T follicular helper cell (primary cell): ENCODE measurements at regions not wholly inside any gene's neighbourhood (a gene's known extent, or its start where the extent isn't known, plus 50 kb on each side); places are given as distances from the start of the nearest gene placed in this dataset.
"Not testable (repeated sequence)": the region's sequence is repeated elsewhere in the genome, so short reads cannot be mapped to it uniquely, and the experiment has no call there.

Experiments
- DNase-seq: peaks from one replicate; pipeline ENCODE4 v3.0.0-alpha.2; 2020; ENCODE audit warnings: low read depth

- DNase-seq = no peak
Measured at GRCh38 chr9:29144476-29144875, 1571.2 kb upstream of the C9orf72 start.

- no peak for DNase-seq
Measured at GRCh38 chr9:29150606-29151005, 1577.3 kb upstream of the C9orf72 start.

DNA sequence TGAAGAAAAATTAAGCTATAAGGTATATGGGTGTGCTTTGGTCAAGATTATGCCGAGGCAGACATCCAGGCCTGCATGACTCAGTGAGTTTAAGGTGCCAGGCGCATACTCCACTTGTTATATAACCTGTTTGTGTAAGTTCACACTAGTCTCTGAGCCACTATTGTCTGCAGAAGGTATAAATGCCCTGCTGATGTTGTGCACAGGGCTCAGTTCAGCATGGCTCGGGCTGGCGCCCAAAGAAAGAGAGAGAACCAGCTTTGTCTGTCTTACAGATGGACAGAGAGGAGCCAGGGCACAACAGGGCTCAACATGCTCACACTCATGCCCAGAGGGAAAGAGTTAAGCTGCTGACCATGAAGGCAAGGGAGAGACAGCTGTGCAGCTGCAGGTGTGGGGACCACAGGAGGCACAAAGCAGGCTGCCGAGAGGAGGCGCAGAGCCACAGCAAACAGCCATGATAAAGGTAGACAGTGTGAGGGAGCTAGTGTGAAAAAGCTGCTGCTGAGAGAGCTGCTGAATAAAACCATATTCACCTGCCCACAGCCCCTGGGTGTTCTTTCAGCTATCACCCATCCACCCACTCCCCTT, 1587.6 kb upstream of the C9orf72 start:
- DNase-seq = no peak

DNA sequence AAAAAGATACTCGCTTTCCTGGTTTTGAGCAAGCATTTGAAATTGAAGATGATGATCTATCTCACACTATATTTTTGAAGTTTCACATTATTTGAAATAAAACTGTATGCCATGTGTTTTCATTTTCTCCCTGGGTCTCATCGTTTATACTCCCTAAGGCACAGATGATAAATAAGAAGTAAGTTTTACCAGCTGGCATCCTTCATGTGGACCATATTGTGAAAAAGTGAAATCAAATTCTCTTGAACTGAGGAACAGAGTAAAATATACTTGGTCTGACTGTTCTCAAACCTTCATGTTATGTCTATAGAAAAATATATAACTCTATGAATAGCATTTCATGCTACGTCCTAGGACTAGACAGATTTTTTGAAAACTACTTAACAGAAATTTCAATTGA, 1600.9 kb upstream of the C9orf72 start:
- no peak for DNase-seq

DNA sequence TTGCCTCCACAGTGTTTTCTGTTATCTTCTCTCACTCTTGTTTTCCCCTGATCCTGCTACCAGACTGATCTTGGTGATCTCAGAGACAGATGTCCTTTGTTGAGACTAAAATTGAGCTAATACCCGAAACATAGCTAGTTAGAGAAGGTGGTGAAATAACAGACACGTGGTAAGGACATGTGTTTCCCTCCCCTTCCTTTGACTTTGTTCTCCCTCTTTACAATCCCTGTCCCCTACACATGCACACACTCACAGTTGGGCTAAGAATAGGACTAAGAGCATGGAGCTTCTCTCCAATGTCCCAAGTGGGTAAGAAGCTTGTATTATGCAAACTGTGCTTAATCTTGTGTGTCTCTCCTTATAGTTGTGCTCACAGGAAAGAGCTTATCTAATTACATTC, 1603.0 kb upstream of the C9orf72 start:
- no peak for DNase-seq

GRCh38 chr9:29176786-29177185, 1603.5 kb upstream of the C9orf72 start:
- no peak for DNase-seq

DNA sequence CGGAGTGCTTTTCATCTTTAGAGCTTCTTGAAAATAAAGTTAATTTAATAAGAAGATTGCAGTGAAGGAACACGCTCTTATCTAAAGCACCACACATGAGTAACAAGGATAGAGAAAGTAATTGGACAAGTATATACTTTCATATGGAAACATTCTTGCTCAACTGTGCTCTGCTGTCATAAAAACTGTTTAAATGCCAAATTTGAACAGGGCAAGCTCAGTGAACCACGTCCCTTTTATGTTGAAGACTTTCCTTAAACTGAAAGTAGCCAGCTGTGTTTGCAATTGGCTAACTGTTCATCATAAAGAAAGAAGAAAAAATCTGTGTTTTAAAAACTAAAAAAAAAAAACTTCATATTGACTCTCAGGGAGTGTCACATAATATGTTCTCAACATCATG, 1610.7 kb upstream of the C9orf72 start:
- no peak for DNase-seq

GRCh38 chr9:29188771-29189170, 1615.5 kb upstream of the C9orf72 start:
- not testable (repeated sequence) for DNase-seq

- not testable (repeated sequence) for DNase-seq
Measured at GRCh38 chr9:29189221-29189620, 1615.9 kb upstream of the C9orf72 start.

DNA sequence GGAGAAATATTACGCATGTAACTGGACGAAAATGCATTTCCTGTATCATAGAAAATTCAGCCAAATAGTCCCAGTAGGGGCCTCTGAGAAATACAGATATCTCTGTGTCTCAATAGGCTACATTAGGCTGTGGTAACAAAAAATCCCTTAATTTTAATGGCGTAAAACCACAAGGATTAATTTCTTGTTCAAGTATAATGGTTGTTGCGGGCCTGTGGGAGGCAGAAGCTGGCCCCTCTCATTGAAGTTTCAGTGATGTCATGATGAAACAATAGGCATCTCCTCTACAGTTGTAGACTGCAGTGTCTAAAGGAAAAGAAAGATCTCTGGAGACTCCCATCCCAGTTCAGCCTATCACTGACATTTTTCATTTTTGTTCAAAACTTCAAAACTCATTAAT, 1625.6 kb upstream of the C9orf72 start:
- DNase-seq = no peak

DNA sequence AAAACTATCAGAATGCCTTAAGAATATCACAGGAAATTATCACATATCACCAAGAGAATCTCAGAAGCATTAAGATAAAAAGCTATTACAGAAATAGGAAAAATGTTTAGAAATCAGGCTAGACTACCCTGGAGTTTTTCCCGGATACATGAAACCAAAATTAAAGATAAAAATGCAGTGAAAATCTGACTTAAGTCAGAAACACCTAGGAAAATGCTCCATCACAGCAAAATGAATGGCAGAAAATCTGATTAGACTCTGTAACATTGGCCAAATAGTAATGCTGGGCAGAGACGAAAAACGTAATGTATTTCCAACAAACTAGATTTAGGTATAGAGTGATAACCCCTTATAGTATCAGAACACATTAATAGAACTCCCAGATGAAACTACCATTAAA, 1626.7 kb upstream of the C9orf72 start:
- DNase-seq = no peak

DNA sequence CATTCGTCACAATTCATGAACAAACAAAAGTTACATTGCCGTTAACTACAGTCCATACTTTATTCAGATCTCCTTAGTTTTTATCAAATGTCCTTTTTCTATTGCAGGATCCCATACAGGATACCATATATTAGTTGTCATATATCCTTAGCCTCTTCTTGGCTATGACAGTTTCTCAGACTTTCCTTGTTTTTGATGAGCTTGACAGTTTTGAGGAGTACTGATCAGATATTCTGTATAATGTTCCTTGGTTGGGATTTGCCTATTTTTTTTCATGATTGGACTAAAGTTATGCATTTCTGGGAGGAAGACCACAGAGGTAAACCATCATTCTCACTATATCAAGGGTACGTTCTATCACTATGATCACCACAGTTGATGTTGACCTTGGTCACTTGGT, 1627.4 kb upstream of the C9orf72 start:
- no peak for DNase-seq

DNA sequence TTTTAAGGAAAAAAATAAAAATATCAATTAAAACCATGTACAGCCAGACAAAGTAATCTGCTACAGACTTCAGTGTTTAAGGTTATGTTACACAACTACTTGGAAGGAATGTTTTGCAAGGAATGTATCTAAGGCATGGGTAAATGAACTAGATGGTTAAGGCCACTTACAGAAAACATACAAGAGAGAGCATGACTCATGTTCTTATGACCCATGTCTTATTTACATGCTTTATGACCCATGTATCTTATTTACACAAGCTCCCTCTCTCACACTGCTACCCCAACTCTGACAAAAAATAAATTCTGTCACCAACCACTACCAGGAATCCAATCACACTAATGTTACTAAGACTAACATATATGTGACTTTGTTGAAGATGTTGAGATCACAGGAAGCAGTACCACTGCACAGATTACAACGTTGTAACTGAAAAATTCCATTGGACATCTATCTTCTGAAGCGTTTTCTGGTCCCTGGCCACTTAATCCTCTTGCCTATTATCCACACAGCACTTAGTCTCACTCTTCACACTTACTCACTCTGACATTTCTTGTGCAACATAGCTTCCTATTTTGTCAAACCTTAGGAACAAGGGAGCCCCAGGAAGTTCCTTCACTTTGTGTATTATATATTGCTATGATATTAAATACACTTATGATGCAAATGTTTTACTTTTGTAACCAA, 1630.1 kb upstream of the C9orf72 start:
- no peak for DNase-seq

GRCh38 chr9:29208670-29209069, 1635.4 kb upstream of the C9orf72 start:
- no peak for DNase-seq

DNA sequence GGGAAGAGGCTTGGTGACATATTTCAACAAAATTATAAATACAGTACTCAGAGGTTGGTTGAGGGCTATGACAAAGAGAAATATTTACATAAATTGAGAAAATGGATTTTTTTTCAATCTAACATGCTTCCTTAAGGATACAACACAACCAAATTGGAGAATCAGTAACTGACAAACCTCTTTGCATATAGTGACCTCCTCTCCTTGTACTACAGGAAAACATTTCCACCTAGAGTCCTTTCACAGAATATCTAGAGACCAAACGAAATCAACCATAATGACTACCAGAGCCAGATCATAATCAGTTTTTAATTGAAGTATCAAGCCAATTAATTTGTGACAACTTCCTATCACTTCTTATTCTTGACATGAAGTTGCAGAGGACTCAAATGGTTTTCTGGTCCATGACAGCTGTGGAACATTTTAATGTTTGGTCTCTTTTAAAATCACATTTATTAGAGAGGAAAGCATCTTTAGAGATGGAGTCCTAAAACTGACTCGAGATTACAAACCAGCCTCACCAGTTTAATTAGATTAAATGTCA, 1636.5 kb upstream of the C9orf72 start:
- no peak for DNase-seq

DNA sequence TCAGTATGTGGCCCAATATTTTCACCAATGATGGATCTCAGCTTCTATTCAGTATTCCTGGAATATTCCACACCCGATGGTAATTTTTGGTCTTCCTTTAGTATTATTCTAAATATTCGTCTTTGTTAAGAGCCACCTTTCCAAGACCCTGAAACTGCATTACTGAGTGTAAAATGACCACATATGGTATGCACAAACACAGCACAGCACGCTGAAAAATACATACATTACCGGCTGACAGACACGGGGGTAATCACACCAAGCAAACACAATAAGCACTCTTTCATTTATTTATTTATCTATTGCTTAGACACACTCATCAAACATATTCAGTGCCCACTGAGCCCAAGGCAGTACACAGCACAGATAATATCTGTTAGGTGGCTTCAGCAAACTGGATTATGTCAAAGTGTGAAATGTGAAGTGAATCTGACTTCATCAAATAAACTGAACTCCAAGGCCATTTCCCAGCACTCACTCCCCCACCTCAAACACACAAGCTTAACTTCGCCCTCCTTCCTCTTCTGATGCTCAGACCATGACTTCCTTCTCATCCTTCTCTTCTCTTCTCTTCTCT, 1637.8 kb upstream of the C9orf72 start:
- no peak for DNase-seq

DNA sequence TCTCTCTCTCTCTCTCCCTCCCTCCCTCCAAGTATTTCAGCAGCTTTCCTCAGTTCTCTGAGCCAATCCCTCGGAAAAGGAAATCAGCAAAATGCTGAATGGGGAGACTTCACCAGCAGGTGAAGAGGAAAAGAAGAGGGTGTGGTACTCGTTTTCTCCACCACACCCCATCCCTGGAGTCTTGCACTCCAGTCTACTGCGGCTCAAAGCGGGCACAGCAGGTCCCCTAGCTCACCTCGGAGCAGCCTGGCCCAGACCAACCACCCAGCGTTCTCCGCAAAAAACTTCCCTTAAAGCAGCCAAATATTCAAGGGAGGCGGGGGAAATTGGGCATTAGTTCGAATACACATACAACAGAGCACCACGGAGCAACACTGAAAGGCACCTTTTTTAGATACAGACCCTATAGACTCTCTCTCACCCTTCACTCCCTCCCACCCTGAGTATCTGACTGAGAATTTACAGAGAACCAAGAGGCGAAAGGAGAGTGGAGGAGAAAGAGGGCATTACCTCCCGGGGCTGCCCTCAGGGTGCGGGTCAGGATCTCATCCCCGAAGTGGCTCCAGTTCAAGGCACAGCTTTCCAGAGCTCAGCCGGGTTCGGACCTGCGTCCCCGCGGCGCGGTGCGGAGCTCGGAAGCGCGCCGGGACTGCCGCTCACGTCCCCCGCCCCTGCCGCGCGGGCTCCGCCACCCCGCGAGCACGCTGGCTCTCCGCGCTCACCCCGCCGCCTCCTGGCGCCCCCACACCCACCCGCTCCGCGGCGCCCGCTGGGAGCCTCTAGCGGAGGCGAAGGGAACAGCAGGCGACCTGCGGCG, 1638.5 kb upstream of the C9orf72 start:
- DNase-seq = no peak

GRCh38 chr9:29212397-29213387, 1639.4 kb upstream of the C9orf72 start:
- DNase-seq = no peak

DNA sequence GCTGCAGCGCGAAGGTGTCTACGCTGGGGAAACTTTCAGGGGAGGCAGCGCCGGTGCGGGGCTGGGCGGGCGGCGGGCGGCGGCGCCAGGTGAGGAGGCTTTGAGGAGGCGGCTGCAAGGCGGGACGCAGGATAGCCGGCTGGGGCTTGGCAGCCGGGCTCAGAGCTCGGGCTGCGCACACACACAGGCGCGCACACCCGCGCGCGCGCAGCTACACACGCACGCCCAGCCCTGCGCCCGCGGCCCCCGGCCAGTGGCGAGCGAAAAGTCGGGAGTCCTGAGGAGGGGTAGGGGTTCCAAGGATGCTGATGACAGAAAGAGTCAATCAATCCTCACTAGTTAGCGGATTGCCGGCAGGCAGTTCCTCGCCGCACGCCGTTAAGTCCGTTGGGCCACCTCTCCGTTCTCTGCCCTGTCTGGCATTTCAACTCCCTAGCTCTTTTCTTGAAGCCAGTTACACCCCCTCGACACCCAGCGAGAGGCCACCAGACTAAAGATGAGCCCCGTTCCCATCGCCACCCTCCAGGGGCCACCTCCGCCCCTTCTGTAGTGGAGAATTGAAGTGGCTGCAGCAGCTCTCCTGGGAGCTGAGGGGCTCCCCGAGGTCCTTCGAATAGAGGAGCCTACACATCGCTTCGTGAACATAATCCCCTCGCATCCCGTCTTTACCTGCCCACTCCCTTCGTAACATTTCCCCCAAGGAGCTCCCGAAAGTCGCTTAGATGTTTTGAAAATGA, 1640.3 kb upstream of the C9orf72 start, which contains the start of gene LINGO2:
TSS of gene LINGO2 (minus strand) at position 185 of the 737 bp plus-strand sequence.
- no peak for DNase-seq

- no peak for DNase-seq
Measured at GRCh38 chr9:29214154-29214689, 1640.9 kb upstream of the C9orf72 start.
